Upper lobe of right lung (tissue), 1 donor: ENCODE measurements at regions not wholly inside any gene's neighbourhood (a gene's known extent, or its start where the extent isn't known, plus 50 kb on each side); places are given as distances from the start of the nearest gene placed in this dataset.

ENCODE experiments used
- ATAC-seq: fragments of 200-7000 bp; cut with Tn5 transposase; one replicate; pipeline ENCODE4 v1.9.1; 2020; ENCODE audit warnings: mild to moderate bottlenecking, moderate library complexity
- DNase-seq: peaks from one replicate; pipeline ENCODE4 v3.0.0-alpha.2; 2020
- H3K27ac ChIP-seq: fragments of 200-600 bp; one replicate; pipeline ENCODE4 v1.8.0; 2022
- H3K27me3 ChIP-seq: fragments of 200-600 bp; one replicate; pipeline ENCODE4 v1.8.0; 2022; ENCODE audit warnings: mild to moderate bottlenecking
- H3K36me3 ChIP-seq: fragments of 200-600 bp; one replicate; pipeline ENCODE4 v1.8.0; 2022
- H3K4me1 ChIP-seq: fragments of 200-600 bp; one replicate; pipeline ENCODE4 v1.8.0; 2022
- H3K4me3 ChIP-seq: fragments of 200-600 bp; one replicate; pipeline ENCODE4 v1.8.0; 2022; ENCODE audit warnings: mild to moderate bottlenecking
- H3K9me3 ChIP-seq: fragments of 200-600 bp; one replicate; pipeline ENCODE4 v1.8.0; 2022
- CTCF ChIP-seq: fragments of 200-600 bp; IDR thresholded peaks from one replicate; pipeline ENCODE4 v1.8.0; 2022; ENCODE audit warnings: antibody characterized with exemption
- intact Hi-C: fragments of 100-400 bp; cut with DNase I; formaldehyde crosslinking; loops from one replicate; pipeline ENCODE4 v1.11.0; 2022
- donor health status: DM: no; HTN: yes; CAD: no; lungs with severe emphysema.

GRCh38 chr11:25943777-25944661 is 387.9 kb upstream of the ANO3 start:
- Histone ChIP-seq H3K27me3 (no peaks in the 10 kb centered on the region), H3K27ac (no peak overlapping the region), H3K4me3 (no peak overlapping the region), H3K4me1 (no peaks in the 10 kb centered on the region), H3K9me3 (no peaks in the 10 kb centered on the region), H3K36me3 (no peaks in the 10 kb centered on the region)
- ATAC-seq (peak; percentile 54), DNase-seq (no peak)
- TF ChIP-seq CTCF: no peak
- intact Hi-C loops: no loop called here

GRCh38 chr11:25949918-25950317 is 382.0 kb upstream of the ANO3 start:
- Histone ChIP-seq H3K27me3 (no peaks in the 10 kb centered on the region), H3K4me1 (no peaks in the 10 kb centered on the region), H3K4me3 (no peak overlapping the region), H3K27ac (no peak overlapping the region), H3K9me3 (no peaks in the 10 kb centered on the region), H3K36me3 (no peaks in the 10 kb centered on the region)
- no peak for DNase-seq
- intact Hi-C loops: no loop called here
- no peak for TF ChIP-seq CTCF
- ATAC-seq: no peak

GRCh38 chr11:25953006-25953405 is 378.9 kb upstream of the ANO3 start:
- H3K4me1 ChIP-seq: no peaks in the 10 kb centered on the region
- TF ChIP-seq CTCF: no peak
- ATAC-seq (no peak), DNase-seq (no peak)
- intact Hi-C loops: no loop called here
- H3K4me3 ChIP-seq: no peak overlapping the region
- H3K27ac ChIP-seq: no peak overlapping the region
- H3K9me3 ChIP-seq: no peaks in the 10 kb centered on the region
- H3K36me3 ChIP-seq: no peaks in the 10 kb centered on the region
- no peaks in the 10 kb centered on the region for H3K27me3 ChIP-seq

- no peak for DNase-seq
- Histone ChIP-seq H3K27me3 (no peaks in the 10 kb centered on the region), H3K9me3 (no peaks in the 10 kb centered on the region), H3K4me1 (no peaks in the 10 kb centered on the region), H3K4me3 (no peak overlapping the region), H3K36me3 (no peaks in the 10 kb centered on the region), H3K27ac (no peak overlapping the region)
- ATAC-seq: no peak
- TF ChIP-seq CTCF: no peak
- intact Hi-C loops: no loop called here
Observed at GRCh38 chr11:25958045-25958444, 373.9 kb upstream of the ANO3 start.

GRCh38 chr11:25961539-25961938 is 370.4 kb upstream of the ANO3 start:
- Histone ChIP-seq H3K4me3 (no peak overlapping the region), H3K9me3 (no peaks in the 10 kb centered on the region), H3K27me3 (no peaks in the 10 kb centered on the region), H3K4me1 (no peaks in the 10 kb centered on the region), H3K36me3 (no peaks in the 10 kb centered on the region), H3K27ac (no peak overlapping the region)
- intact Hi-C loops: no loop called here
- ATAC-seq (no peak), DNase-seq (no peak)
- no peak for TF ChIP-seq CTCF
